ENCODE measurements at regions not wholly inside any gene's neighbourhood (a gene's known extent, or its start where the extent isn't known, plus 50 kb on each side); places are given as distances from the start of the nearest gene placed in this dataset.
"Not testable (repeated sequence)": the region's sequence is repeated elsewhere in the genome, so short reads cannot be mapped to it uniquely, and the experiment has no call there.

- DNase-seq (ENCODE audit: low spot score) = no peak
These were observed 292.7 kb upstream of the G2E3 start for GRCh38 chr14:30266290-30266689.

GRCh38 chr14:30267141-30267540 lies 291.8 kb upstream of the G2E3 start:
- DNase-seq (ENCODE audit: low spot score) = no peak

GRCh38 chr14:30270200-30271161 lies 288.5 kb upstream of the G2E3 start:
- DNase-seq (ENCODE audit: low spot score) = peak; percentile 52

- DNase-seq (ENCODE audit: low spot score) = no peak
These were observed 287.1 kb upstream of the G2E3 start for GRCh38 chr14:30271811-30272323.

GRCh38 chr14:30272848-30273832 lies 285.8 kb upstream of the G2E3 start:
- DNase-seq (ENCODE audit: low spot score) = no peak

- DNase-seq (ENCODE audit: low spot score) = no peak
These were observed 283.4 kb upstream of the G2E3 start for GRCh38 chr14:30275604-30276003.

- no peak for DNase-seq (ENCODE audit: low spot score)
These were observed 281.7 kb upstream of the G2E3 start for GRCh38 chr14:30277268-30277667.

- DNase-seq (ENCODE audit: low spot score) = not testable (repeated sequence)
These were observed 280.1 kb upstream of the G2E3 start for GRCh38 chr14:30278856-30279255.

- DNase-seq (ENCODE audit: low spot score) = no peak
These were observed 275.0 kb upstream of the G2E3 start for GRCh38 chr14:30283822-30284446.

GRCh38 chr14:30284808-30285207 lies 274.1 kb upstream of the G2E3 start:
- no peak for DNase-seq (ENCODE audit: low spot score)

GRCh38 chr14:30287579-30288445 lies 271.1 kb upstream of the G2E3 start:
- no peak for DNase-seq (ENCODE audit: low spot score)

GRCh38 chr14:30290001-30290400 lies 269.0 kb upstream of the G2E3 start:
- no peak for DNase-seq (ENCODE audit: low spot score)

- DNase-seq (ENCODE audit: low spot score) = no peak
These were observed 267.7 kb upstream of the G2E3 start for GRCh38 chr14:30291216-30291615.

GRCh38 chr14:30292541-30292940 lies 266.4 kb upstream of the G2E3 start:
- DNase-seq (ENCODE audit: low spot score) = no peak

- DNase-seq (ENCODE audit: low spot score) = no peak
These were observed 263.0 kb upstream of the G2E3 start for GRCh38 chr14:30295980-30296379.

- DNase-seq (ENCODE audit: low spot score) = no peak
These were observed 262.0 kb upstream of the G2E3 start for GRCh38 chr14:30296931-30297405.

- no peak for DNase-seq (ENCODE audit: low spot score)
These were observed 260.8 kb upstream of the G2E3 start for GRCh38 chr14:30297876-30298795.

- no peak for DNase-seq (ENCODE audit: low spot score)
These were observed 259.0 kb upstream of the G2E3 start for GRCh38 chr14:30299915-30300314.

- no peak for DNase-seq (ENCODE audit: low spot score)
These were observed 255.6 kb upstream of the G2E3 start for GRCh38 chr14:30303350-30303749.

- DNase-seq (ENCODE audit: low spot score) = no peak
These were observed 253.6 kb upstream of the G2E3 start for GRCh38 chr14:30305346-30305745.

Data from germinal center (tissue), 1 donor.